ENCODE measurements at regions not wholly inside any gene's neighbourhood (a gene's known extent, or its start where the extent isn't known, plus 50 kb on each side); places are given as distances from the start of the nearest gene placed in this dataset.
"Not testable (repeated sequence)": the region's sequence is repeated elsewhere in the genome, so short reads cannot be mapped to it uniquely, and the experiment has no call there.

- Histone ChIP-seq H3K4me1 (ENCODE audit: insufficient read depth, low read length) (peaks cover 54% of the 10 kb centered on the region), H3K4me3 (ENCODE audit: low read length) (no peak overlapping the region)
Observed at GRCh38 chr22:22788460-22789037, 99.1 kb upstream of the IGLL5 start.

GRCh38 chr22:22789233-22789921, 98.2 kb upstream of the IGLL5 start:
- Histone ChIP-seq H3K4me1 (ENCODE audit: insufficient read depth, low read length) (peaks cover 54% of the 10 kb centered on the region), H3K4me3 (ENCODE audit: low read length) (no peak overlapping the region), H3K27me3 (ENCODE audit: insufficient read depth, low read length) (no peaks in the 10 kb centered on the region), H3K9me3 (ENCODE audit: low read depth, low read length) (no peaks in the 10 kb centered on the region)

More at GRCh38 chr22:22788460-22789037, 99.1 kb upstream of the IGLL5 start:
- Histone ChIP-seq H3K27me3 (ENCODE audit: insufficient read depth, low read length) (no peaks in the 10 kb centered on the region), H3K9me3 (ENCODE audit: low read depth, low read length) (no peaks in the 10 kb centered on the region)

- Histone ChIP-seq H3K4me1 (ENCODE audit: insufficient read depth, low read length) (peaks cover 54% of the 10 kb centered on the region), H3K27me3 (ENCODE audit: insufficient read depth, low read length) (no peaks in the 10 kb centered on the region), H3K9me3 (ENCODE audit: low read depth, low read length) (no peaks in the 10 kb centered on the region), H3K4me3 (ENCODE audit: low read length) (no peak overlapping the region)
Observed at GRCh38 chr22:22789922-22790845, 97.4 kb upstream of the IGLL5 start.

GRCh38 chr22:22791438-22792181, 96.0 kb upstream of the IGLL5 start:
- H3K4me1 ChIP-seq (ENCODE audit: insufficient read depth, low read length), result peaks cover 54% of the 10 kb centered on the region
- H3K4me3 ChIP-seq (ENCODE audit: low read length), result no peak overlapping the region
- H3K9me3 ChIP-seq (ENCODE audit: low read depth, low read length), result no peaks in the 10 kb centered on the region
- no peaks in the 10 kb centered on the region for H3K27me3 ChIP-seq (ENCODE audit: insufficient read depth, low read length)

GRCh38 chr22:22792205-22792786, 95.3 kb upstream of the IGLL5 start:
- not testable (repeated sequence) for H3K9me3 ChIP-seq (ENCODE audit: low read depth, low read length); H3K27me3 ChIP-seq (ENCODE audit: insufficient read depth, low read length); H3K4me3 ChIP-seq (ENCODE audit: low read length)
- peaks cover 52% of the 10 kb centered on the region for H3K4me1 ChIP-seq (ENCODE audit: insufficient read depth, low read length)

- not testable (repeated sequence) for H3K27me3 ChIP-seq (ENCODE audit: insufficient read depth, low read length); H3K4me3 ChIP-seq (ENCODE audit: low read length); H3K9me3 ChIP-seq (ENCODE audit: low read depth, low read length)
- peaks cover 24% of the 10 kb centered on the region for H3K4me1 ChIP-seq (ENCODE audit: insufficient read depth, low read length)
Observed at GRCh38 chr22:22795639-22796038, 92.0 kb upstream of the IGLL5 start.

GRCh38 chr22:22796724-22797123, 90.9 kb upstream of the IGLL5 start:
- Histone ChIP-seq H3K27me3 (ENCODE audit: insufficient read depth, low read length) (no peaks in the 10 kb centered on the region), H3K4me3 (ENCODE audit: low read length) (no peak overlapping the region), H3K4me1 (ENCODE audit: insufficient read depth, low read length) (peaks cover 14% of the 10 kb centered on the region), H3K9me3 (ENCODE audit: low read depth, low read length) (no peaks in the 10 kb centered on the region)

GRCh38 chr22:22798232-22798616, 89.4 kb upstream of the IGLL5 start:
- Histone ChIP-seq H3K4me3 (ENCODE audit: low read length) (no peak overlapping the region), H3K4me1 (ENCODE audit: insufficient read depth, low read length) (peaks cover 10% of the 10 kb centered on the region), H3K27me3 (ENCODE audit: insufficient read depth, low read length) (no peaks in the 10 kb centered on the region), H3K9me3 (ENCODE audit: low read depth, low read length) (no peaks in the 10 kb centered on the region)

GRCh38 chr22:22798716-22799115, 88.9 kb upstream of the IGLL5 start:
- Histone ChIP-seq H3K27me3 (ENCODE audit: insufficient read depth, low read length) (no peaks in the 10 kb centered on the region), H3K9me3 (ENCODE audit: low read depth, low read length) (no peaks in the 10 kb centered on the region), H3K4me3 (ENCODE audit: low read length) (no peak overlapping the region), H3K4me1 (ENCODE audit: insufficient read depth, low read length) (peaks cover 10% of the 10 kb centered on the region)

- Histone ChIP-seq H3K9me3 (ENCODE audit: low read depth, low read length) (no peaks in the 10 kb centered on the region), H3K4me1 (ENCODE audit: insufficient read depth, low read length) (peaks cover 10% of the 10 kb centered on the region)
Observed at GRCh38 chr22:22799561-22799960, 88.1 kb upstream of the IGLL5 start.

GRCh38 chr22:22800716-22801115, 86.9 kb upstream of the IGLL5 start:
- H3K4me3 ChIP-seq (ENCODE audit: low read length), result no peak overlapping the region
- H3K27me3 ChIP-seq (ENCODE audit: insufficient read depth, low read length), result no peaks in the 10 kb centered on the region
- peaks cover 13% of the 10 kb centered on the region for H3K4me1 ChIP-seq (ENCODE audit: insufficient read depth, low read length)
- H3K9me3 ChIP-seq (ENCODE audit: low read depth, low read length), result no peaks in the 10 kb centered on the region

More at GRCh38 chr22:22799561-22799960, 88.1 kb upstream of the IGLL5 start:
- Histone ChIP-seq H3K27me3 (ENCODE audit: insufficient read depth, low read length) (no peaks in the 10 kb centered on the region), H3K4me3 (ENCODE audit: low read length) (no peak overlapping the region)

- Histone ChIP-seq H3K27me3 (ENCODE audit: insufficient read depth, low read length) (no peaks in the 10 kb centered on the region), H3K4me3 (ENCODE audit: low read length) (no peak overlapping the region), H3K9me3 (ENCODE audit: low read depth, low read length) (no peaks in the 10 kb centered on the region), H3K4me1 (ENCODE audit: insufficient read depth, low read length) (peaks cover 13% of the 10 kb centered on the region)
Observed at GRCh38 chr22:22802339-22802970, 85.2 kb upstream of the IGLL5 start.

- H3K4me1 ChIP-seq (ENCODE audit: insufficient read depth, low read length), result peaks cover 13% of the 10 kb centered on the region
Observed at GRCh38 chr22:22803285-22803853, 84.2 kb upstream of the IGLL5 start.

GRCh38 chr22:22810018-22810427, 77.6 kb upstream of the IGLL5 start:
- Histone ChIP-seq H3K4me3 (ENCODE audit: low read length) (no peak overlapping the region), H3K4me1 (ENCODE audit: insufficient read depth, low read length) (peaks cover 33% of the 10 kb centered on the region), H3K9me3 (ENCODE audit: low read depth, low read length) (no peaks in the 10 kb centered on the region), H3K27me3 (ENCODE audit: insufficient read depth, low read length) (no peaks in the 10 kb centered on the region)

More at GRCh38 chr22:22803285-22803853, 84.2 kb upstream of the IGLL5 start:
- H3K4me3 ChIP-seq (ENCODE audit: low read length), result no peak overlapping the region
- H3K27me3 ChIP-seq (ENCODE audit: insufficient read depth, low read length), result no peaks in the 10 kb centered on the region
- H3K9me3 ChIP-seq (ENCODE audit: low read depth, low read length), result no peaks in the 10 kb centered on the region

Data from mononuclear cell (primary cell).